GM18858 (cell line): ENCODE measurements at regions not wholly inside any gene's neighbourhood (a gene's known extent, or its start where the extent isn't known, plus 50 kb on each side); places are given as distances from the start of the nearest gene placed in this dataset.
"Not testable (repeated sequence)": the region's sequence is repeated elsewhere in the genome, so short reads cannot be mapped to it uniquely, and the experiment has no call there.

ENCODE experiments used
- ATAC-seq: cut with Tn5 transposase; IDR thresholded peaks from one replicate; pipeline ENCODE4 v1.9.1; 2021; ENCODE audit not compliant: unreplicated experiment

GRCh38 chr5:131107128-131107527 lies 57.9 kb downstream of the HINT1 start:
- ATAC-seq, result no peak

DNA sequence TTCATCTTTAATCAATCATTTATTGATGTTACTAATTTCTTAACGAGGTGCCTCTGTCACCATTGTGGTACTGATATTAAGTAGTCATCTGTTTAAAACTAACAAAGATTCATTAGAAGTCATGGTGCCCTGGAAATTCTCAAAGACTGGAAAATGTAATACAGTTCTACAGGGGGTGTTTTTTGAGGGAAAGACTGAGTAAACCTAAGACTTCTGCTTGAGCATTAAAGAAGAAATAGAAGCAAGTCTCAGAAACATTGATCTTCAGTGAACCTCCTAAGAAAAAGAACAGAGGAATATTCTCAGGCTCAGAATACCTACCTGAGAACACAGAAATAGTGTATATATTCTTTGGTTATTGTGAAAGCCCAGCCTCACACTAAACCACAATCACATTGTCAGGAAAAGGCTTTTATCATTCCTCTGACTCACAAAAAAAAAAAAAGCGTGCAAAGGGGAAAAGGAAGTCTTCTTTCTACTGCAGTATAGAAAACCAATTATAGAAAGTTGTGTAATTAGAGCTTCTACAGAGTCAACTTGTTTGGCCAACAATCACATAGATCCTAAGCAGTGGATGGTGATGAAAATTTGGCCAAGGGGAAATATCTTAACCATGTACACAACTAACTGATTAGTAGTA lies 60.8 kb downstream of the HINT1 start:
- ATAC-seq, result no peak

GRCh38 chr5:131096774-131097710 lies 68.0 kb downstream of the HINT1 start:
- no peak for ATAC-seq

GRCh38 chr5:131095561-131095960 lies 69.5 kb downstream of the HINT1 start:
- ATAC-seq, result not testable (repeated sequence)

DNA sequence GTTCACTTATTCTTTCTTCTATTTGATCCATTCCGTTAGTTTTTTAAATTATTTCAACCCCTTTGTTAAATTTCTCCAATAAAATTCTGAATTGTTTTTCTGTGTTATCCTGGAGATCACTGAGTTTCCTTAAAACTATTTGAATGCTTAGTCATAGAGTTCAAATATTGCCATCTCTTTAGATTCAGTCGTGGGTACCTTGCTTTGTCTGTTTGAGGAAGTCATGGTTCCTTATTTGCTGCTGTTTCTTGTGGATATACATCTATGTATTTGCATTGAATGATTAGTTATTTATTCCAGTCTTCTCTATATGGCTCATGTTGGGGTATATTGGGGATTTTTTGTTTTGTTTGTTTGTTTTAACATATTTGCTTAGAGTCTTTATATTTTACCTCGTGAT lies 80.6 kb downstream of the HINT1 start:
- ATAC-seq, result no peak

DNA sequence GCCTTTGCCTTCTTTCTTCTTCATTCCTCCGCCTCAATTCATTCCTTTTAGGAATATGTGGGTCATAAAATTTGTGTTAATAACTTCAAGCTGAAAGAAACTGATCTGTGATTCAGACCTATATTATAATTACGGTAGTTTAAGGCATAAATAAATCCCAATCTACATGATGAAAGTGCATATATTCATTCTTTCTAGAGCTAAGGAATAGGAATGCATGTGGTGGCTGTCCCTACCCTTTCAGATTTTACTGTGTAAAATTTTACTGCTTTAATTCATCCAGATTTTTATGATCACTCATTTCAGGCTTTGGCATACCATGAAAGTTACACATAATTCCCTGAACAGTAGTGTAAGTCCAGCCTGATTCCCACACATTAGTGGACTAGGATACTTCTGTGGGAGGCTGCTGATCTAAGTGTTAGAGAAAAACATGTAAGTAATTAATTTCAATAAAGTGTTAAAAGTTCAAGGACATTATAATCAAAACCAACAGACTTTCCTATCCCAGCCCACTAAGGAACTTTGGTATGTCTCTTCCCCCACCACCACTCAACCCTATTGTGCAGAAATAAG lies 83.1 kb downstream of the HINT1 start:
- ATAC-seq, result no peak

- no peak for ATAC-seq
Observed at GRCh38 chr5:131081374-131081773, 83.7 kb downstream of the HINT1 start.

- ATAC-seq, result no peak
Observed at GRCh38 chr5:131079232-131079631, 85.8 kb downstream of the HINT1 start.

DNA sequence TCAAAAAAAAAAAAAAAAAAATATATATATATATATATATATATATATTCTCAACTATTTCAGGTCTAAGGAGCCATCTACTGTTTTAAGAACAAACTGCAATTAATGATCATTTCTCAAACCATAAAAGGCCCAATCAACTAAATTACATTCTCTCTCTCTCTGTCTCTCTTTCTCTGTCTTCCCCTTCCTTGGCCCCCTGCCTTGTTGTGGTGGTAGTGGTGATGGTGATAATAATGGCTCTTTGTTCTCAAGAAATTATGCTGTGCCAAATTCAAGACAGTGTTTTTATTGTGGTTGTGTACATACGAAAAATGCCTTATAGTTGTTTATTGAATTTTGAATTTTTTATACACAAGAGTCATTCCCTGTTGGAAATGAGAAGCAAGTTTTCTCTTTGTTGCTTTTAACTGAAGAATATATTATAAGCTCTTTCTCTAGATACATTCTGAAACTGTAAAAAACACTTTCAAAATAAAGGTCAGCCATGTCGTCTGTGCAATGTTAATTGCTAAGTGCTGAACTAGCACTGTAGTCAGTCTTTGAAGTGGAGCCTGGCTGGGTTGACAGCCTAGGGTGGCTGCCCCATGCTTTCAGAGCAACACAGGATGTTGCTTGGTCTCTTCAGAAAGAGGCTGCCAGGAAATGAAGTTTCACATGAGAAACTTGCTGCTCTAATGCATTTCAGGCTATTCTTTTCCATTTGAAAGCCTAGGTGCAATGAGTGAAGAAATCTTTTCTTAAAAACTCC lies 96.0 kb downstream of the HINT1 start:
- ATAC-seq, result peak; percentile 97

GRCh38 chr5:131068076-131068475 lies 97.0 kb downstream of the HINT1 start:
- ATAC-seq, result no peak

DNA sequence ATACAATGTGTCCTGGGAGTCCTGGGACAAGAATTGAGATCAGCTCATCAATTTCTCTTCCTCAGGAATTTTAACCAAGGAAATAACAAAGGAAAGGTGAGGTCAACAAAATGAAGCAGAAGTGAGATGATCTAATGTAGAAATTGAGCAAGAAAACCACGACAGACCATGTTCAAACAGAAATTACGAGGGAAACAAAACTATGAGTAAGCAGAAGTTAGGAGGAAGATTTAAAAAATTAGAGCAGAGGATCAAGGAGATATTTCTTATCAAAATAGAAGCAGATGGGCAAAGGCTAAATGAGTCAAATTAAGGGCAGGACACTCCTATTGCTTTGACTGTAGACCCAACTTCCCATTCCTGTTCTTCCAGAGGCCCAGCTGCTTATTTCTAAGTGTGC lies 97.4 kb downstream of the HINT1 start:
- ATAC-seq, result no peak

- ATAC-seq, result no peak
Observed at GRCh38 chr5:131064669-131065371, 100.2 kb downstream of the HINT1 start.

DNA sequence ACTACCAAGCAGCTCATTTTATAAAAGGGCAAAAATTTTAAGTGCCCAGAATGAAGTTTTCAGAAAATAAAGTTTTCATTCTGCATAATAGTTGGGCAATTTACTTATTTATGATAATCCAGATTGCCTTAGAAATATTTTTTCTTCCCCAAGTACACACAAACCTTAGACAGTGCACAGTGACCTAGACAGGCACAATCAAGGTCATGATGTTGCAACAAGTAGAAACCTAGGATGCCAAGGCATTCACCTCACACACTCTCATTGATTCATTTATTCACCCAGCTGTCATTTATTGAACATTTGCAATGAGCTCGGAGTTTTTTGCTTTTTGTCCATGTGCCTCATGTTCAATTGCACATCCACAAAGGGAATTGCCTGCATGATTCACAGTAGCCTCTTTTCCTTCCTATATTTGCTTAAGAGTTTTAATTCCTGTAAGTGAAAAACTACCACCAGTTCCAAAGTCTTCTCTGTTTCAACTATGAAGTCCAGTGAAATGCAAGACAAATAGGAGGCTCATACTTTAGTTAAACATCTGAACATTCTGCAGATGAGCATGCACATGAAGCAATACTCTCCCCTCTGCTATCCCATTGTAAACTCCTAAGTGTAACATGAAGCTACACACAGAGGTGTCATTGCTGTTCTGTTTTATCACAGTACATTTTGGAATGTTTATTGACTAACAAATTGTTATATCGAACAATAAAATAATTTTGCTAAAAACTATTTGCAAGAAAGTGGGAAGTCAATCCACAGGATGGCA lies 122.9 kb downstream of the HINT1 start:
- ATAC-seq, result no peak

DNA sequence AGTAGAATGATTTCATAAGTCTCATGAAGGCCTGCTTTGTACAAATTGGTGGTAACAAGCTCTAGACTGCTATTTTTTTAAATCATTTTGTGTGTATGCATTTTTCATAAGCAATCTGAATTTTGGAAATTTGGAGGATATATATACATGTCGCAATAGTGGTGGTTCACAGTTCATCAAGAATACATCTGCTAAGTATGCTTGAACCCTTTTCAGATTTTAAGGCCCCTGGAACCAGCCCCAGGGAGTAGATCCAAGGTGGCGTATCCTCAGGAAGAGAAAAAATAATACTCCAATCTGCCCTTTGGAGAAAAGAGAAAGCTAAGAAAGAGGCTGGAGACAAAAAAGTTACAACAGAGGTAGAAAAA lies 141.6 kb downstream of the HINT1 start:
- ATAC-seq, result no peak

DNA sequence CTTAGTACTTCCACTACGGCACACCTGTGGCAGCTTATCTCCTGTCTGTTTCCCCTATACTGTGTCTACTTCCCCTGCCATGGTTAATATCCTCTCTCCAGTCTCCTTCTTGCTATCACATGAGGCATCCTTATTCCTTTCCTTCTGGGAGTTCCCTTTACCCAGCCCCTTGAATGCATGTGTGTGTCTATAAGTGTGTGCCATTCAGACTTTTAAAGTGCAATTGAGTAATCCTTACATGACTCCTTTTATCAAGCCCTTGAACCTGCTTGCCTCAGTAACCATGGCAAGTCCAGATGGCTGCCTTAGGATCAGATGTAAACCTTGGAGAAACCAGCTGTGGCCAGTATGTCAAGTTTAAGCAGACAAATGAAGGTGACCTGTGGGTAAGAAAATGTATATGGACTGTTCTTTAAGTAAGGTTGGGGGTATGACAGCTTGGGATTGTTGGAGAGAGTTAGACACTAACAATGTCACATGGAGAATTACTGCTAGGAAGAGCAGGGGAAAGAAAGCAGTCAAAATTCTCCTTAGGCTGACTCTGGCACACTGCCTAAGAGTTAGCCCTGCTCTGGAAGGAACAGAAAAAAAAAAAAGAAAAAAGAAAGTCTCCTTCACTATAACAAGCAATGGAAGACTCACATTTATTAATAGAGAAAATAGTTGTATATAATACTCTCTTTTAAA lies 142.1 kb downstream of the HINT1 start:
- no peak for ATAC-seq

DNA sequence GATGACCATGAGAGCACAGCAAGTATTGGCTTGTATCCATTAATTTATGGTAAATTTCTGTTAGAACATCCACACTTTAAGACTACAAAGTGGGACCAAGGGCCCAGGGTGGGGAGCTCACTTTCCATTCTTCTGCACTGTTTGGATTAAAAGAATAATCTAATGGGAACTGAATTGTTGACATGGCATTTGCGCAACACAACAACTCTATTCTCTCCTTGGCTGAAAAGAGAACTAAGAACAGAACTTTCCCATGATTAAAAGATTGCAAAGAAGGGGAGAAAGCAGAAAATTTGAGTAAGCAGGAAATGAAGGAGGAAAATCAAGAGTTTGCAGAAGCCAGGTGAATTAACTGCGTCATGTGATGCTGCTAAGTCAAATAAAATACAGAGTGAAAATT lies 143.4 kb downstream of the HINT1 start:
- ATAC-seq, result no peak

- ATAC-seq, result no peak
Observed at GRCh38 chr5:131019601-131020315, 145.3 kb downstream of the HINT1 start.

DNA sequence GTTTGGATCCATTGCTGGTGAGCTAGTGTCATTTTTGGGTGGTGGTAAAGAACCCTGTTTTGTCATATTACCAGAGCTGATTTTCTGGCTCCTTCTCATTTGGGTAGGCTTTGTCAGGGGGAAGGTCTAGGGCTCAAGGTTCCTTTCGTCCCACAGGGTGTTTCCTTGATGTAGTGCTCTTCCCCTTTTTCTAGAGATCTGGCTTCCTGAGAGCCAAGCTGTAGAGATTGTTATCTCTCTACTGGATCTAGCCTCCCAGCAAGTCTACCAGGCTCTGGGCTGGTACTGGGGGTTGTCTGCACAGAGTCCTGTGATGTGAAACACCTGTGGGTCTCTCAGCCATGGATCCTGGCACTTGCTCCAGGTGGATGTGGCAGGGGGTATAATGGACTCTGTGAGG lies 145.9 kb downstream of the HINT1 start:
- ATAC-seq, result no peak

DNA sequence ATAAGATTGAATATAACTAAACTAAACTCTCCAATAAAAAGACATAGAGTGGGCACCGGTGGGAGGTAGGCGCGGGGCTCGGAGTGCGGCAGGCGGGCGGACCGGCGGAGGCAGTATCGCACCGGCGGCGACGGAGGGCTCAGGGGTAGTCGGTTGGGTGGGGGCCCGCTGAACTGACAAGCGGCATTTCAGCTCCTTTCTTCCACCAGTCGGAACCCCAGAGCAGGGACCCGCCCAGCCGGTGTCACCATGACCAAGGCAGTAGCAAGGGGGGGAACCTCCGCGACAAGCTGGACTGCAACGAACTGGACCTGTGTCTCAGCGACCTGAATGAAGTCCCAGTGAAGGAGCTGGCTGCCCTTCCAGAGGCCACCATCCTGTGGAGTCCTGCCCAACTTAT lies 156.7 kb downstream of the HINT1 start:
- ATAC-seq, result no peak
